GF-D8 (cell line): ENCODE measurements at regions not wholly inside any gene's neighbourhood (a gene's known extent, or its start where the extent isn't known, plus 50 kb on each side); places are given as distances from the start of the nearest gene placed in this dataset.
"Not testable (repeated sequence)": the region's sequence is repeated elsewhere in the genome, so short reads cannot be mapped to it uniquely, and the experiment has no call there.

Source experiments
- DNase-seq: peaks from one replicate; lab custom pipeline; 2025; lab: John Stamatoyannopoulos, UW

DNA sequence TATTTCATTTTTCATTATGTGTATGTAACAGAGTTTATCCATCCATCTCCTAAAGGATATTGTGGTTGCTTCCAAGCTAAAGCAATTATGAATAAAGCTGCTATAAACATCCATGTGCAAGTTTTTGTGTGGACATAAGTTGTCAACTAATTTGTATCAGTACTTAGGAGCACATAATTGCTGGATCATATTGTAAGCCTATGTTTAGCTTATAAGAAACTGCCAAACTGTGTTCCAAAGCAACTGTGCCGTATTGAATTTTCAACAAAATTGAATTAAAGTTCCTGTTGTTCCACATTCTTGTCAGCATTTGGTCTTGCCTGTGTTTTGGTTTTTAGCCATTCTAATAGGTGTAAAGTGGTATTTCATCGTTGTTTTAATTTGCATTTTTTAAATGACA lies 416.9 kb downstream of the SLC6A15 start:
- DNase-seq: no peak

DNA sequence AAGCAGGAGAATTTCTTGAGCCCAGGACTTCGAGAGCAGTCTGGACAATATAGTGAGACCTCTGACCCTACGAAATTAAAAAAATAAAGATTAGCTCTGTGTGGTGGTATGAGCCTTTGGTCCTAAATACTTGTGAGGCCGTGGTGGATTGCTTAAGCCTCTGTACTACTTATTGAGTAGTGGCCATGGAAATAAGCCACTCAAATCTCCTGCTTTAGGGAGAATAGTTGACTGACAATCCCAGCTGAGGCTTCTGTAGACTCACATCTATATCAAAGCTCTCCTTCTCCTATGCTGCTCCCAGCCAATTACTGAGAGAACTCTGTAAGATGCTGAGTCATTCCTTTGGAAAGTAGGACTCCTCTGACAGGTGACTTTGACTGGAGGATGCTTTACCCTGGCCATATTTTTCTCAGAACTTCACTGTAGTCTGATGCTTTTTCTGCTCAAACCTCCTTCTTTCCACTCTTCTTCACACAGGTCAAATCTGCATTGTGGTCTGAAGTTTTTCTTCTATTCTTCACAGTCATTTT lies 420.2 kb downstream of the SLC6A15 start:
- DNase-seq: no peak

DNA sequence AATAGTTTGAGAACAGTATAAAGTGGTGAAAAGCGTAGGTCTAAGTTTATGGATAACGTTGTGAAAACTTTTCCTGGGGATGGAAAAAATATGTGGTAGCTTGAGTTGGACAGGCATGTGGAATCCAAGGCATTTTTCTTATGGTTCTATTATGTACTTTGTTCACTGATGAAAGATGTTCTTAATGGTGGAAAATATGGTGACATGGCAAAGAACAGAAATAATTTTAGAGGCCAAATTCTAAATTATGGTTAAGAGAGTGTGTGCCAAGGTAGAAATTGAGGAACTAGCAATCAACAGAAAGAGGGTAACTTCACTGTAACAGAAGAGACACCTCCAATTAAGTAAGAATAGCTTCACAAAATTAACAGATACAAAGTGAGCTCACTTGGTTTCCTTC lies 427.8 kb downstream of the SLC6A15 start:
- DNase-seq: no peak

DNA sequence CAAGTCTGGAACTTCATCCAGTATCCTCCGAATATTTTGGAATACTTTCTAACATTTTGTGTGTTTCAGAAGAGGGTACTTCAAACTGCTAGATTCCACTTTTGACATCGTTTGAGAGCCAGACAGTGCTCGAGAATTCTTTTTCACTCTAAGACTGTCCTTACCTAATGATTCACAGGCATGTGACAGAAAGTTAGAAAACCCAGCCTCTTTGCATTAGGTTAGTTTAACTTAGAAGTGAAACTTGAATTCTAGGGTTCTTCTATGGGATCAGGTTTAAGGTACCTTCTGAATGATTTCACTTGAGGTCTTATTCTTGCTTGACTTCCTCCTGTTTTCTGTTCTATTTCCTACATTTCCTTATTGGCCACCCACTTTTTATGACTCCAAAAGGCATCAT lies 431.8 kb downstream of the SLC6A15 start:
- DNase-seq: no peak

DNA sequence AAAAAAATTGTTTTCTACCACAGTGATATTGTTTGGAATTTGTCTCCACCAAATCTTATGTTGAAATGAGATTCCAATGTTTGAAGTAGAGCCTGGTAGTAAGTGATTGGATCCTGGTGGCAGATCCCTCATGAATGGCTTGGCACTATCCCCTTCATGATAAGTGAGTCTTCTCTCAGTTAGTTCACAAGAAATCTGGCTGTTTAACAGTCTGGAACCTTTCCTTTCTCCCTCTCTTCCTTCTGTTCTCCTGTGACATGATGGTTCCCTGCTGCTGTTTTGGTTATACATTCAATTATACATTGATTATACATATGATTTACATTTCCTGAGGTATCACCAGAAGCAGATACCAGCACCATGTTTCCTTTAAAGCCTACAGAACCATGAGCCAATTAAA lies 442.2 kb downstream of the SLC6A15 start:
- DNase-seq: no peak

DNA sequence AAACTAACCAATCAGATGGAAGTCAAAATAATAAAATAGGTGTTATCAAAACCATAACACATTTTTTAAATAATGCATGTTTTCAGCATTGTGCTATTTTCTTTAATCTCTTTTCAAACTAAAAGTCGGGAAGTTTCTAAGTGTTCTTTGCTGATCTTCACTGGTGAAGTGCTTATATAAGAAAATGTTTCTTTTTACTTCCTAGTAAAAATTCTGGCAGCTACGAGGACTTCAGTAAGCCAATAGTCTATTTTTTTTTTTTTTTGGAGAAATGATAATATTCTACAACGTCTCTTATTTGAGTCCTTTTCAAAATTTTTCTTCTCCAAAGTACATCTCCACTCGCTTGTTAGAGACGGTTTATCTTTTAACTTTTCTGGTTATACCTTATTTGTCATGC lies 448.0 kb downstream of the SLC6A15 start:
- DNase-seq: no peak

DNA sequence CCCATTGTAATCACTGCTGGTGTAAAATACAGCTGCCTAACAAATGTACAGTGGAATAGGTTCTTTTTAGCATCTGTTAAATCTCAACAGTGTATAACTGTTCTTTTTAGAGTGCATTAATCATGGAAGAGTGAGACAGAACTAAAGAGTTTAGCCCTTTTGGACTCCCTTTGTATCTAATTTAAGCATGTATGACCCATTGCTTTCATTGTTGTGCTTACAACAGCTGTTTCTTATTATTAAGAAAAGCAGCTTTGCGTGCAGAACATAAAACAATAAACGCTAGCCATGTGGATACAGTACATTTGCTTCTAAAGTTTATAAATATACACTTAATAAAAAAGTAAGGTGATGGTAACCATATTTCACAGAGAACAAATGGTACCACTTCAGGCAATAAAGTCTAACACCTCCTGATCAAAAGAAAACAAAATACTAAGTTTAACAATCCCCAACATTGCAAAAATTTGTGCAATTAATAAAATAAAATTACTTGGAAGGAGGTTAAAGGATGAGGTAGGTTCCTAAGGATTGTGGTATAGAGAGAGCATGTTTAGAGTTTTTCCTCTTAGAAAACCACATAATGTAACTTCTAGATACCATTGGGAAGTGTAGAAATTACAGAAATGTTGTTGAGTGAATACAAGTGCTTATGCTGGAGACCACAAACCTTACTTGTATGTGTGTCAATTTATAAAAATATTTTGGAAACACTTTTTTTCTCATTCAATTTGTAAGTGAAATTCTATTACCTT lies 448.7 kb downstream of the SLC6A15 start:
- DNase-seq: no peak

DNA sequence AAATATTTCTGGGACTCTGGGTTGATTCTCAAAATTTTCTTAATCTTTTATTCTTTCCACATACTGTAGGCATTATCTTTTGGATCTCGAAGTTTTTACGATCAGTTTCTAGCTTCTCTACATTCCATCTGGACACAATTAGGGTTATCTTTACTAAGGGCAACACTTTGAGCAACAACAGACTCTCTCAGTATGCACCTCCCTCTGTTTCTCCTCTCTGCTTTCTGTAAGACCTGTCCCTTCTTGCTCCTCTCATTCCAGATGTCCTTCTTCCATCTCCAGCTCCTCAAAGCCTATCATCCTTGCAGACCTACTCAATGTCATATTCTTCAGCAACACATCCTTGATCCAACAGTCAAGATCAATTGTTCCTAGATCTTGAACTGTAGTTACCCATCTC lies 457.0 kb downstream of the SLC6A15 start:
- DNase-seq: no peak

DNA sequence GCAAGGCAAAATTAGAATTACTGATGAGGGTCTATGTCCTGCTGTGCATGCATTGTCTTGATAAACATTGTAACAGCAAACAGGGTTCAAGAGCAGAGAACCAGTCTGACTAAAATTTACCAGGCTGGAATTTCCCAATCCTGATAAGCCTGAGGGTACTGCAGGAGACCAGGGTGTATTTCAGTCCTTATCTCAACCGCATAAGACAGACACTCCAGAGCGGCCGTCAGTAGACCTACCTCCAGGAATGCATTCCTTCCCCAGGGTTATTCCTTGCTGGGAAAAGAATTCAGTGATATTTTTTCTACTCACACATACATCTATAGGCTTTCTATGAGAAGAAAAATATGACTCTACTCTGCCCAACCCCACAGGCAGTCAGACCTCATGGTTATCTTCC lies 466.1 kb downstream of the SLC6A15 start:
- not testable (repeated sequence) for DNase-seq

DNA sequence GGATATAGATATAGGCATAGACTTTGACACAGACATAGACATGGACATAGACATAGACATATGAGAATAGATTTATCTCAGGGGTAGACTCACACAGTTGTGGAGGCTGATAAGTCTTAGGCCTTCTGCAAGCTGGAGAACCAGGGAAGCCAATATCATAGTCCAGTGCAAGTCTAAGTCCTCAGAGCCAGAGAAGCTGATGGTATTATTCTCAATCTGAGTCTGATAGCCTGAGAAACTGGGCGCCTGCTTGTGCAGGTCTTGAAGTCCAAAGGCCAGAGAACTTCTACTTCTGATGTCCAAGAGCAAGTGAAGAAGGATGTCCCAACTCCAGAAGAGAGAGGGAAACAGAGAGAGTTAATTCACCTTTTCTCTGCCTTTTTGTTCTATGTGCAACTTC lies 476.5 kb downstream of the SLC6A15 start:
- no peak for DNase-seq

DNA sequence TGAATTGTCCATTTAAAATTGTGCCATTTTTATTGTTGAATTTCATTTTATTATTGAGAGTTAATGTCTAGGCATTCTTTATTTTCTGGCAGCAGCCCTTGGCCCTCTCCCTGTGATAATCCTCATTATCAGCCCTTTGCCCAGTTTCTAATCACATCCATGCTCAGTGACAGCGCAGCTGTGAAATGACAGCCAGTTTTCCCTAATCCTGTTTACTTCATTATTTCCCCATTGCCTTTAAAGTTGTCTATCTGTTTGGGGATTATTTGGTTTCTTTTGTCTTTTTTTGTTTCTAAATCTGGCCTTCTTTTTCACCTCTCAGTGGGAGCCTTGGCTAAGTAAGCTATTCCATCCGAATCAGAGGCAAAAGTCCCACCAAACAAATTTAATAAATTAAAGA lies 476.9 kb downstream of the SLC6A15 start:
- no peak for DNase-seq

DNA sequence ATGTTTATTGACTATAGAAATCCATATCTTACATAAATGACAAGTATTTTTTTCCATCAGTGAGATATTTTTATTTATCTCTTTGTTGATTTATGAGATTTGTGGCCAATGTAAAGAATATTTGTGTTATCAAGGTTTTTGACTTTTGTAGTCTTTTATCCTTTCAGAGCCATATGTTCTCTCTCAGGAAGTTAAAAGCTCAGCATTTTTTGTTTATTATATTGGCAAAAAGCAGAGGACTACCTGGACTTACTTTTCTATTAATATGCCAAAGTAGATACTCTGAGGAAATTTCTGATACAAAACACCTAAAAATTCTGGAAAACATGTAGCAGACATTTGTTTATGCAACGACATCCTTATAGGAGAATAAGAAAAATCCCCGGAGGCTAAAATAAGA lies 490.3 kb downstream of the SLC6A15 start:
- no peak for DNase-seq

DNA sequence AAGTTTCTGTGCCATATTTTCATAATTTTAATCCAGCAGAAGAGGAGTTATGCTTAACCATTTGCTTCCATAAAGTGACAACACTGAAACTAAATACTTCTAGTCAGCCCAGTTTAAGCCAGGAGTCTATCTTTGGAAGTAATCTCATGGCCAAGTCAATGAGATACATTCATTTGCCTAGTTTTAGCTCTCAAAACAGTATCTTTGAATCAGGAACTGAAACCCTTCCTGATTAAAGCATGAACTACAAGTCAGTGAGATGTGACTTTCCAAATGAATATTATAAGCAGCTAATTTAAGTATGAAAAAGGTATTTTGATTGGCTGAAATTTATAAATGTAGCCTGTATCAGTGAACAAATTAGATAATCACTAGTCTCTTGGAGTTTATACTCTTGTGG lies 491.5 kb downstream of the SLC6A15 start:
- DNase-seq: no peak

DNA sequence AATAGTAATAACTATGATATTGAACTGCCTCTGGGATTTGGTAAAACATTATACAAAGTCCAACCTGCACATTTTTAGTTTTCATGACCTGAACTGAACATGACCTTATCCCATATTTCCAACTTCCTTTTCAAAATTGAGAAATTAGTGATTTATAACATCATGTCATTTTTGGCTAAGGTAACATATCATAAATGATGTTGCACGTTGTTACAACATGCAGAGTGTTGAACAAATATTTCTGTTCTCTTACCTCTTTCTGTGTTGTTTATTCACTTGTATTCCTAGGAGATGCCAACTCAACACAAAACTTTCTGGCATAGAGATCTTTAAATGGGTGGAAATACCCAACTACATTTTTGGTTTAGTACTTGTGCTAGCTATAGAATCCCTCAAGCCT lies 496.0 kb downstream of the SLC6A15 start:
- DNase-seq: no peak

DNA sequence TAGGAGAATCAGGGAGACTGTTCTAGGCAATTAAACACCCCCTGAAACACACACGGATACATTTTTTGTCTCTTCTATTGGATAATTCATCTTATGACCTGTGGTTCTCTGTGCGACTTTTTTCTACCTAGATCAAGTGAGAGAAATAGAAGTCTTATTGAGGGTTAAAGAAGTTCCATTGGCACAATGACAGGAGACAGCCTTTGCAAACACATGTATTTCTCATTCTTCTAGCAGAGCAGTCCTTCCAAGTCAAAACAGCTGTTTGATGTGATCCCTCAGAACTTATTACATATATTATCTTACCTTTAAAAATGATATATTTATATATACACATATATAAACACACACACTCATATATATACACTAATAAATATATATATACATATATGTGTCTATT lies 496.7 kb downstream of the SLC6A15 start:
- DNase-seq: no peak

DNA sequence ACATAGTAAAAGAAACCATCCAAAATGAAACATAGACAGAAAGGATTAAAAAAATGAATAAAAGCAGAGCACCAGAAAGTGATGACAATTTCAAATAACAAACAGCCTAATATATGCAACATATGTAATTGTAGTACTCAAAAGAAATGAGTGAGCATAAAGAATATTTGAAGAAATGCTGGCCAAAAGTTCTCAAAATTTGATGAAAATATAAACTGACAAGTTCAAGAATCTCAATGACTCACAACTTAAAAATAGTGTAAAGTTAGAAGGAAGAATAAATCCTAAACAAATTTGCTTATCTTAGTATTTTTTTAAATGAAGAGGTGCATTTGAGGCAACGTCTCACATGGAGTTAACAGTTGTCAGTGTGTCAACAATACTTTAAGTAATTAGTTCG lies 498.9 kb downstream of the SLC6A15 start:
- DNase-seq: no peak

DNA sequence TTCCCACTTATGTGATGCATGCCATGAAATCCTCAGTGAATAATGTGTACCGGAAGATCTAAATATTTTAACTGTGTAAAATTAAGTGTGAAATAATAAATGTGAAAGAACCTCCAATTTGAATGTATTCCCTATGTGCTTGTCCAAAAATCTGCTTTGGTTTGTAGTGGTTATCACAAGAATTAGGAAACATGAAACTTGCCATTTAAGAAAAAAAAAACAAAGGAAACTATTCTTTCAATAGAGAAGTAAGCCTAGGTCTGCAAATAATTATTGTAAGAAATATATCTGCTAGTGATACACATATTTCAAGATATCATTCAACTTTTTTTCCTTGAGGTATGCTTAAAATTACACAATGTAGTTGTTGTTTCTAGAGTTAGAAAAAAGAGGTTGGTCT lies 500.4 kb downstream of the SLC6A15 start:
- no peak for DNase-seq

DNA sequence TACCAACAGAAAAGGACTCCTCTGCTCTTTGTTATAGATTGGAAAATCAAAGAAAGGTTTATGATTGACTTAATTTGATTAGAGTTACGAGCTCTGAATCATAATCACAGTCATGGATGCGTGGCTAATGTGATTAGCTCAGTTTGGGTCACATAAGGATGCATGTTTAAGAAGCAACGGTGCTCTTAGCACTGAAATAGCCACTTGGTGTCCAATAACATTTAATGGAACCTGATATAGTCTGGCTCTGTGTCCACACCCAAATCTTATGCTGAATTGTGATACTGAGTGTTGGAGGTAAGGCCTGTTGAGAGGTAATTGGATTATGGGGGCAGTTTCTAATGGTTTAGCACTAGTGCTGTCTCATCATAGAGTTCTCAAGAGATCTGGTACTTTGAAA lies 501.6 kb downstream of the SLC6A15 start:
- DNase-seq: no peak

DNA sequence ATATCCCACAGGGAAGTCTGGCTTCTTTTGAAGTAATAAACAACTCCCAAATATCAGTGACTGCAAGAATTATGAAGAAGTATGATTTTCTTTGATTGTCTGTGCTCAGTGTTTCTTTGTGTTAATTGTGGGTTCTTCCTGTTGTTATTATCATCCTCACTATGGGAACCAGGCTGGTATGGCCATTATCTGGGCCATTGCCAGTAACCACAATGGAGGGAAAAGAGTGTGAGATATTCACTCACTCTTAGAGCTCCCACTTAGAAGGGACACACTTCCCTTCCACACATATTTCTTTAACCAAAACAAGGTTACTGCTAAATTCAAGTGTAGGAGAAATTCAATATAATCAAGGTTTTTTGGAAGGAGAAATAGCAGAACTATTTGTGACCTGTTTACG lies 503.7 kb downstream of the SLC6A15 start:
- no peak for DNase-seq

DNA sequence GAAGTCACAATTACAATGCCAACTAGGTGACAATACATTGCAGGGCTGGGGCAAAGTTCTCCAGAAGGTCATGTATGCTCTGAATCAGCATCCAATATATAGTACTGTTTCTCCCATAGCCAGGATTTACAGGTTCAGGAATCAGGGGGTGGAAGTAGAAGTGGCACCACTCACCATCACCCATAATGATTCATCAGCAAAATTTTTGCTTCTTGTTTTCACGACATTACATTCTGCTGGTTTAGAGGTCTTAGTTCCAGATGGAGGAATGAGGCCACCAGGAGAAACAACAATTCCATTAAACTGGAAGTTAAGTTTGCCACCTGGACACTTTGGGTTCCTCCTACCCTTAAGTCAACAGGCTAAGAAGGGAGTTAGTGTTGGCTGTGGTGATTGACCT lies 505.9 kb downstream of the SLC6A15 start:
- not testable (repeated sequence) for DNase-seq

DNA sequence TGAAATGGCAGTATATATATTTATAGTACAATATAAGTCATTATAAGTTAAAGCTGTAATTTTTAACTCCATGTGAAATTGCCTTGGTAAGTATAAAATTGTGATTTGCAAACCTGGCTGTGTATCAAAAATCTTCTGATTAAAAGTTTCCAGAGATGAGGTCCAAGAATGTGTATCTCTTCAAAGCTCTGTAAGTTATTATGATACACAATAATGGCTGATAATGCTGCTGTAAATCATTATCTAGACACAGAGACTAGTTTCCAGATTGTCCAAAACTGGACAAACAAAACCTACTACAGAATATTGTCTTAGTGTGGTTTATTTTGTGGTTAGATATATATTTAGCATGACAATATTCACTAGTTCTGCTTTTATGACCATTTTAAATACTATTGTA lies 514.8 kb downstream of the SLC6A15 start:
- DNase-seq: no peak

DNA sequence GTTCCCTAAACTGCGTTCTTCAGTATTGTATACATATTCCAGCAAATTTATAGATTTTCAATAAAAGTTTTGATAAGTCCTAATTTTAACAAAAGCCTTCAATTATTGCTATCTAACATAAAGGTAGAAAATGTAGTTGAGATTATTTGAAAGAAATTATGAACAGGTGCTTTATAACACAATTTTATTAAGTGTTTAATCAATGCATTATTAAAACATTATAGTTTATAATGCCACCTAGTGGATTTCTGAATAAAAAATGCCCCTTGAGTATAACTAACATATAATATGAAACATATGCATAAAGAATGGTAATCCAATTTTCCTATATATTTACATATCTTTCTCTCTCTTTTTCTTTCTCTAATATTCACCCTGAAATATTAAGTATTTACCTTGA lies 515.3 kb downstream of the SLC6A15 start:
- DNase-seq: no peak

DNA sequence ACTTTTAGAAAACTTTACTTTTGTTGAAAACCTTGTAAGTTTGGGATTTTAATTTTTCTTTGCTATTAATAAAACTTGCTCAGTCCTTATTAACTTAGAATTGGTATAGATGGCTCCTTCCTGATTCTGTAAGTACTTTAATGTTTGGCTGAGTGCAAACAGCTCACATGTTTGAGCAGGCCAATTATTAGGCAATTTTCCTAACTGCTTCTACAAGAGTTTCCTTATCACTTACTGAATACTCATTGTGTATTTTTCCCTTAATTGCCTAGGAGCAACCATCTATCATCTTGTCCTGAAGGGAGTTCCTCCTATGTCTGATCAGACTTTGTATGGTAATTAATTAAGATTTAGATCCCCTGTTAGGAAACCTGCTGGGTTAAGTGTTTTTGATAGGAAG lies 521.4 kb downstream of the SLC6A15 start:
- not testable (repeated sequence) for DNase-seq

DNA sequence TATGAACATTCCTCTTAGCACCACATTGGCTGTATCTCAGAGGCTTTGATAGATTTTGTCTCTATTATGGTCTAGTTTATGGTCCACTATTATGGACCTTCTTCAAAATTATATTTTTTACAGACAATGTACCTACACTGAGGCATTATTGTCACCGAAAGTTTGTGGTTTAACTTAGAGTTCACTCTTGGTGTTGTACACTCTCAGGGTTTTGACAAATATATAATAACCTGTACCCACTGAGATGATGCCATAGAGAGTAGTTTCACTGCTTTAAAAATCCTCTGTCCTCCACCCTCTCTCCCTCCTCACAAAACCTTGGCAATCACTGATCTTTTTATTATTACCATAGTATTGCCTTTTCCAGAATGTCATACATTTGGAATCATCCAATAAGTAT lies 528.2 kb downstream of the SLC6A15 start:
- DNase-seq: no peak
